Hematopoietic multipotent progenitor cell treated with erythropoietin and hydrocortisone succinate and interleukin-3 and kit ligand, for 4 days (in vitro differentiated cells): ENCODE measurements at regions not wholly inside any gene's neighbourhood (a gene's known extent, or its start where the extent isn't known, plus 50 kb on each side); places are given as distances from the start of the nearest gene placed in this dataset.

Source experiments
- DNase-seq: peaks from one replicate; pipeline ENCODE4 v3.0.0-alpha.2; 2015

GRCh38 chr16:72399811-72400210 is 227.9 kb upstream of the PMFBP1 start:
- no peak for DNase-seq

DNA sequence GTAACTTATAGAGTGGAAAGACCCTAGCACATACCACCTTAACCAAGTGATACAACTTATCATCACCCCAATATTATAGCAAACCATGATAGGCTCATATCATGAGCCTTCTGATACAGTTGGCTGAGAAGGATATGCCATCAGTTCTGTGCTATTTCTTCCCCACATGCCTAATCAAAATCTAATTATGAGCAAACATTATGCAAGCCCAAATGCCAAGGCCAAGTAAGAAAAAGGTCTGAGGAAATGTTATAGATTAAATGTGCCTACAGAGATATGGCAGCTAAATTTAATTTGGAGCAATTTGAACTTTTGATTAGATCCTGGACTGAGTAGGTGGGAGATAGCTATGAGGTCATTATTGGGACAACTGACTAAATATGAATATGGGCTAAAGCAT is 225.9 kb upstream of the PMFBP1 start:
- no peak for DNase-seq

DNA sequence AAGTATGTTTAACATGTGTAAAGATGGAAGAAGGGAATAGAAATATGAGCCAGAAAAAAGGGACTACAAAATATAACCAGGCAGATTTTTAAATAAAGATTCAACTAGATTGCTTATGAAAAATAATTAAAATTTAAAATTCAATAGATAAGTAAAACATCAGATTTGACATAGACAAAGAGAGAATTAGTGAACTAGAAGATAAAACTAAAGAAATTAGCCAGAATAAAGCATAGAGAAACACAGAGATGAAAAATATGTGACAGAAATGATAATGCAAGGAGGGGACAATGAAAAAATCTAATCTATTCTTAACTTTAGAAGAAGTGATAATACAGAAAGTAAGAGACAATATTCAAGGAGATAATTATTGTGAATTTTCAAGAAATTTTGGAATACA is 222.6 kb upstream of the PMFBP1 start:
- DNase-seq: no peak

GRCh38 chr16:72389791-72390190 is 217.8 kb upstream of the PMFBP1 start:
- DNase-seq: no peak

GRCh38 chr16:72388007-72388406 is 216.1 kb upstream of the PMFBP1 start:
- DNase-seq: no peak

GRCh38 chr16:72384651-72385050 is 212.7 kb upstream of the PMFBP1 start:
- DNase-seq: no peak

- no peak for DNase-seq
These were observed 208.3 kb upstream of the PMFBP1 start for GRCh38 chr16:72380283-72380682.

GRCh38 chr16:72373201-72373600 is 201.2 kb upstream of the PMFBP1 start:
- DNase-seq: no peak

- DNase-seq: no peak
These were observed 200.4 kb upstream of the PMFBP1 start for GRCh38 chr16:72372087-72373045.

GRCh38 chr16:72371307-72372086 is 199.5 kb upstream of the PMFBP1 start:
- no peak for DNase-seq

DNA sequence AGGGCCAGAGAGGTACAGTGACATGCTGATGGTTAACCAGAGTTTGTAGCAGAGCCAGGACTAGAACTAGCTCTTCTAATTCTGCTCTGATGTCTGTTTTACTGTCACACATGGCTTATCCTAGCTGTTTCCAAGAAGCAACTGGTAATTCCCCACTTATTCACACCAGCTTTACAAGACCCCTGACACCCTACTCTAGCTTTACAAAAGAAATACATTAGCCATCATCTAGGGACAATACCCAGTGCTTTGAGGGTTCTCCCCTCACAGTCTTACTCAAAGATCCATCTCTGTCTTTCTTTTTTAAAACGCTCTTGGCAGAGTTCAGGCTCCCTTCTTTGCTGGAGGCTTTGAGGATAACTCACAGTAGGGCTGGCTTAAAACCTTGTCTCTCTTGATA is 197.3 kb upstream of the PMFBP1 start:
- no peak for DNase-seq

DNA sequence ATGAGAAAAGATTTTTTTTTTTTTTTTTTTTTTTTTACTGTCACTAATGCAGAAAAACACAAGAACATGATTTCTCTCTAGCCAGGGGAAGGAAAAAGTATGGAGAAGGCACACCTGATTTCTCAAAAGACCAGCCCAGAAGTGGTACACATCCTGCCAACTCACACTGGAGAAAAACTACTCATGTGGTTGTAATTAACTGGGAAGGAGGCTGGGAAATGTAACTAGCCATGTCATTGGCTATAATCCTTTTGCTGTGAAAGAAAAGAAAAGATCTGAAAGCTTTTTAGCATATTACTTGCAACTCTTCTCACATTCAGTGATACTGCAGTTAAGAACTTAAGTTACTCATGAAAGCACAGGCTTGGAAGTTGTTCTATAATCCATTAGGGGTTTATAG is 195.9 kb upstream of the PMFBP1 start:
- no peak for DNase-seq

DNA sequence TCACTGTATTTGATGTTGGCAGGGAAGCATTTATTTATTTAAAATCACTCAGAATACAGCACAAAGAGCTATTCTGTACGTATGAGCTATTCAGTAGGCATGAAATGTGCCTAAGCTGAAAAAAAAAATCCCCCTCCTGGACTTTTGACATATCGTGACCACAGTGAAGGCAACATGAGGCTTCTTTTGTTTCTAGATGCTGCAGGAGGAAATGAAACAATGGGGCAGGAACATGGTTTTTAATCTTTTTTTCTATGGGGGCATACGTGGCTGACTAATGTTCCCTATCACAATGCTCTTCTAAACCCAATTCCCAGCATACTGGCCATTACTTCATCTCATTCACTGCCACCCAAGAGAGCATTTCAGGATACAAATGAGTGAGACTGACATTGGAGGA is 191.0 kb upstream of the PMFBP1 start:
- DNase-seq: no peak

DNA sequence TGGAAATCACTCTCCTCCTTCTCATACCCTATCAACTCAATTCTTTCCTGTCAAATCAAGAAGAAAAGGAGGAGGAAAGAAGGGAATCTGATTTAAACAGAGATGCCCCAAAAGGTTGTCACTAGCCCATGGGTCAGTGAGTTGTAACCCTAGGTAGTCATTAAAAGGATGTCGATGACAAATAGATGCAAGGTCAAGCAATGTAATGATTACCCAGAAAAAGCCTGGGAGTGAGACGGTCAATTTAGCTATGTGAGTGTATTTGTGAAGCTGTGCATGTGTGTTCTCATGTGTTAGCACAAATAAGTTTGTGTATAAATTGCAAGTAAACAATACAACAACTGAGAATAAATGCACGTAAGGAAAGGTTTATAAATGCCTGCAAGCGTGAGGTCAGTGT is 190.5 kb upstream of the PMFBP1 start:
- no peak for DNase-seq

GRCh38 chr16:72357910-72358309 is 186.0 kb upstream of the PMFBP1 start:
- no peak for DNase-seq

GRCh38 chr16:72355561-72355960 is 183.6 kb upstream of the PMFBP1 start:
- DNase-seq: no peak

- DNase-seq: no peak
These were observed 177.8 kb upstream of the PMFBP1 start for GRCh38 chr16:72349719-72350118.

DNA sequence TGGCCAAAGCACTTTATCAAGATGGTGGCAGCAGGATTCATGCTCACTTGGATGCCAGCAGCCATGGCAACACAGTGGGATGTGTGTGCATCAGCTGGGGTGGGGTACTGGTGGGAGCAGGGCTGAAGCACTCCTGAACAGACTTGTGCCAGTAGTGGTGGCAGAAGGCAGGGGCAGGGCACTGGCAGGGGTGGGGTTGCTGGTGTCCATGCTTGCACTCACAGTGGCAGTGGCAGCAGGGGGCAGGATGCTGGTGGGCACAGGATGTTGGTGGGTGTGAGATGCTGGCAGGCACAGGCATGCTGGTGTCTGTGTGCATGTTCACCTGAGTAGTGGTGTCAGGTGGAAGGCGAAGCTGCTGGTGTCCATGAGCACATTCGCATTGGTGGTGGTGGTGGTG is 161.0 kb upstream of the PMFBP1 start:
- no peak for DNase-seq

GRCh38 chr16:72324578-72324977 is 152.6 kb upstream of the PMFBP1 start:
- DNase-seq: no peak

DNA sequence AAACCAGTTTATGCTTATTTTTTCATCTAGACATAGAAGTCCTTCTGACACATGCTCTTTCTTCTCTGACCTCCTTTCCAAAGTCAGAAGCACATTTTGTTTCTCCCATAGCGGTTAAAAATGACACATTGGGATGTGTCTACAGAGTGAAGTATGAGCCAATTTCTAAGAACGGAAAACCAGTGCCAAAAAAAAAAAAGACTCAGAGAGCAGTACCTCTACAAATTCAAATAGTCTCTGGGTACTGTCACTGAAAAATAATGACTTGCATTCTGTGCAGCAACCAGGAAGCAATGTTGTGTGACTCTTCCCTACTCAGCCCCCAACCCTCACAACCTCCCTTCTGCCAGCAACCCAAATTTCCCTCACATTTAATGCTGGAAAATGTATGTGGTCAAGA is 145.5 kb upstream of the PMFBP1 start:
- DNase-seq: peak; percentile 69

GRCh38 chr16:72313903-72314302 is 141.9 kb upstream of the PMFBP1 start:
- DNase-seq: no peak

- DNase-seq: no peak
These were observed 140.9 kb upstream of the PMFBP1 start for GRCh38 chr16:72312828-72313227.

GRCh38 chr16:72311426-72311825 is 139.5 kb upstream of the PMFBP1 start:
- no peak for DNase-seq

GRCh38 chr16:72309001-72309400 is 137.0 kb upstream of the PMFBP1 start:
- no peak for DNase-seq
